GM18870 (cell line): ENCODE measurements at regions not wholly inside any gene's neighbourhood (a gene's known extent, or its start where the extent isn't known, plus 50 kb on each side); places are given as distances from the start of the nearest gene placed in this dataset.
"Not testable (repeated sequence)": the region's sequence is repeated elsewhere in the genome, so short reads cannot be mapped to it uniquely, and the experiment has no call there.

Experiments used
- ATAC-seq: cut with Tn5 transposase; IDR thresholded peaks from one replicate; pipeline ENCODE4 v1.9.1; 2021; ENCODE audit warnings: moderate library complexity; ENCODE audit not compliant: unreplicated experiment

GRCh38 chr14:58875613-58876012 is 237.9 kb downstream of the DACT1 start:
- ATAC-seq: no peak

GRCh38 chr14:58876608-58877007 is 238.8 kb downstream of the DACT1 start:
- ATAC-seq: no peak

- ATAC-seq: no peak
These were observed 240.8 kb downstream of the DACT1 start for GRCh38 chr14:58878439-58879139.

GRCh38 chr14:58881433-58881832 is 243.7 kb downstream of the DACT1 start:
- no peak for ATAC-seq

GRCh38 chr14:58882577-58883018 is 244.8 kb downstream of the DACT1 start:
- ATAC-seq: no peak

- ATAC-seq: no peak
These were observed 246.7 kb downstream of the DACT1 start for GRCh38 chr14:58884442-58884841.

GRCh38 chr14:58887931-58888330 is 250.2 kb downstream of the DACT1 start:
- no peak for ATAC-seq

- no peak for ATAC-seq
These were observed 261.0 kb downstream of the DACT1 start for GRCh38 chr14:58898655-58899316.

- ATAC-seq: no peak
These were observed 261.6 kb downstream of the DACT1 start for GRCh38 chr14:58899317-58899713.

GRCh38 chr14:58901826-58902225 is 264.1 kb downstream of the DACT1 start:
- no peak for ATAC-seq

GRCh38 chr14:58904776-58905175 is 267.0 kb downstream of the DACT1 start:
- ATAC-seq: no peak

- ATAC-seq: no peak
These were observed 270.0 kb downstream of the DACT1 start for GRCh38 chr14:58907803-58908202.

GRCh38 chr14:58912287-58912686 is 274.5 kb downstream of the DACT1 start:
- no peak for ATAC-seq

GRCh38 chr14:58912799-58913432 is 275.2 kb downstream of the DACT1 start:
- no peak for ATAC-seq

- no peak for ATAC-seq
These were observed 274.1 kb upstream of the DAAM1 start for GRCh38 chr14:58914279-58914855.

GRCh38 chr14:58915646-58916045 is 272.8 kb upstream of the DAAM1 start:
- no peak for ATAC-seq

GRCh38 chr14:58918066-58918738 is 270.3 kb upstream of the DAAM1 start:
- ATAC-seq: no peak

- no peak for ATAC-seq
These were observed 269.2 kb upstream of the DAAM1 start for GRCh38 chr14:58919217-58919616.

GRCh38 chr14:58920230-58920629 is 268.2 kb upstream of the DAAM1 start:
- no peak for ATAC-seq

GRCh38 chr14:58922201-58922940 is 266.1 kb upstream of the DAAM1 start:
- not testable (repeated sequence) for ATAC-seq
